Vagina (tissue), 2 donors: ENCODE measurements at regions not wholly inside any gene's neighbourhood (a gene's known extent, or its start where the extent isn't known, plus 50 kb on each side); places are given as distances from the start of the nearest gene placed in this dataset.
"Not testable (repeated sequence)": the region's sequence is repeated elsewhere in the genome, so short reads cannot be mapped to it uniquely, and the experiment has no call there.

ENCODE experiments used
- DNase-seq, 2 donors: peaks; one replicate each; pipeline ENCODE4 v3.0.0-alpha.2; 2017; ENCODE audit errors: extremely low spot score in 2 of 2
- H3K27ac ChIP-seq: fragments of 200-600 bp; sonication (generic); one replicate; pipeline ENCODE4 v1.5.1; 2019
- H3K27me3 ChIP-seq: fragments of 200-600 bp; sonication (generic); one replicate; pipeline ENCODE4 v1.5.1; 2019
- H3K36me3 ChIP-seq, 2 donors: fragments of 200-600 bp; sonication (generic); one replicate each; pipeline ENCODE4 v1.5.1; 2017 to 2019
- H3K4me1 ChIP-seq: fragments of 200-600 bp; sonication (generic); one replicate; pipeline ENCODE4 v1.5.1; 2019
- H3K4me3 ChIP-seq, 2 donors: fragments of 200-600 bp; sonication (generic); 1 replicate in 1 of 2; 2 replicates in 1 of 2; pipeline ENCODE4 v1.5.1; 2016 to 2019
- H3K9me3 ChIP-seq: fragments of 200-600 bp; sonication (generic); one replicate; pipeline ENCODE4 v1.5.1; 2019
- POLR2A ChIP-seq, 2 donors: fragments of 450-650 bp; IDR thresholded peaks; one replicate each; pipeline ENCODE4 v1.6.1; 2017; ENCODE audit warnings: antibody characterized with exemption in 2 of 2, mild to moderate bottlenecking in 2 of 2, moderate library complexity in 2 of 2
- POLR2AphosphoS5 ChIP-seq, 2 donors: sonication (generic); formaldehyde crosslinking; IDR thresholded peaks; one replicate each; pipeline ENCODE4 v1.9.0; 2017; ENCODE audit warnings: antibody characterized with exemption in 2 of 2, mild to moderate bottlenecking in 2 of 2, low read depth in 1 of 2; ENCODE audit not compliant: insufficient read depth in 1 of 2
- intact Hi-C: fragments of 100-400 bp; cut with DNase I; formaldehyde crosslinking; loops from one replicate; pipeline ENCODE4 v1.15.1; 2023
- TF ChIP-seq, protein P1 (sequence below), 3 experiments: fragments of 450-650 bp in 2 of 3; fragments of 200-600 bp in 1 of 3; sonication (generic) in 1 of 3; IDR thresholded peaks; one replicate each; pipeline ENCODE4 v1.5.1; 2017 to 2019; ENCODE audit warnings: antibody characterized with exemption in 3 of 3, mild to moderate bottlenecking in 2 of 3, moderate library complexity in 2 of 3

DNA sequence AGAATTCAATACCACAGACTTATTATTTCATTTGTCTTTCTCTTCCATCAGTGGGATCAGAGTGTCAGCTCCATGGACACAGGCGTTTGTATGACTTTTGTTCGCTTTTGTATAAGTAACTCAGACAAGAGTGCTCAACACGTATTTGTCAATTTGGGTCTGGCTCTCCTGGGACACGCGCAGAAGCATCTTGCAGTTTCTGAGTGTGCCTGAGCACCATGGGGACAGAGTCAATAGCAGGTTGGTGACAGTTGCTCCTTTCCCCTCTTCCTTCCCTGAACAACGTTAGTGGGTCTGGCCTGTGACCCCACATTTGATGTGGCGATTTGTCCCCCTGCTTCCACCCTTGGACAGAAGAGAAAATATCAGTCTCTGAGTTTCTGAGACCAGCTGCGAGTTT is 120.4 kb upstream of the SDK1 start:
- no peak overlapping the region for H3K4me3 ChIP-seq
- intact Hi-C loops, result no loop called here
- H3K36me3 ChIP-seq, result no peaks in the 10 kb centered on the region
- no peaks in the 10 kb centered on the region for H3K27me3 ChIP-seq
- TF ChIP-seq, protein P1, sequence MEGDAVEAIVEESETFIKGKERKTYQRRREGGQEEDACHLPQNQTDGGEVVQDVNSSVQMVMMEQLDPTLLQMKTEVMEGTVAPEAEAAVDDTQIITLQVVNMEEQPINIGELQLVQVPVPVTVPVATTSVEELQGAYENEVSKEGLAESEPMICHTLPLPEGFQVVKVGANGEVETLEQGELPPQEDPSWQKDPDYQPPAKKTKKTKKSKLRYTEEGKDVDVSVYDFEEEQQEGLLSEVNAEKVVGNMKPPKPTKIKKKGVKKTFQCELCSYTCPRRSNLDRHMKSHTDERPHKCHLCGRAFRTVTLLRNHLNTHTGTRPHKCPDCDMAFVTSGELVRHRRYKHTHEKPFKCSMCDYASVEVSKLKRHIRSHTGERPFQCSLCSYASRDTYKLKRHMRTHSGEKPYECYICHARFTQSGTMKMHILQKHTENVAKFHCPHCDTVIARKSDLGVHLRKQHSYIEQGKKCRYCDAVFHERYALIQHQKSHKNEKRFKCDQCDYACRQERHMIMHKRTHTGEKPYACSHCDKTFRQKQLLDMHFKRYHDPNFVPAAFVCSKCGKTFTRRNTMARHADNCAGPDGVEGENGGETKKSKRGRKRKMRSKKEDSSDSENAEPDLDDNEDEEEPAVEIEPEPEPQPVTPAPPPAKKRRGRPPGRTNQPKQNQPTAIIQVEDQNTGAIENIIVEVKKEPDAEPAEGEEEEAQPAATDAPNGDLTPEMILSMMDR (IDR thresholded peaks at IDR 0.05), result no peak
- no peak for TF ChIP-seq POLR2A (IDR thresholded peaks at IDR 0.05)
- TF ChIP-seq POLR2AphosphoS5 (IDR thresholded peaks at IDR 0.05; ENCODE audit: insufficient read depth in 1 of 2, low read depth in 1 of 2), result no peak
- H3K9me3 ChIP-seq, result no peaks in the 10 kb centered on the region
- DNase-seq, result no peak
- no peaks in the 10 kb centered on the region for H3K4me1 ChIP-seq
- H3K27ac ChIP-seq, result no peak overlapping the region

DNA sequence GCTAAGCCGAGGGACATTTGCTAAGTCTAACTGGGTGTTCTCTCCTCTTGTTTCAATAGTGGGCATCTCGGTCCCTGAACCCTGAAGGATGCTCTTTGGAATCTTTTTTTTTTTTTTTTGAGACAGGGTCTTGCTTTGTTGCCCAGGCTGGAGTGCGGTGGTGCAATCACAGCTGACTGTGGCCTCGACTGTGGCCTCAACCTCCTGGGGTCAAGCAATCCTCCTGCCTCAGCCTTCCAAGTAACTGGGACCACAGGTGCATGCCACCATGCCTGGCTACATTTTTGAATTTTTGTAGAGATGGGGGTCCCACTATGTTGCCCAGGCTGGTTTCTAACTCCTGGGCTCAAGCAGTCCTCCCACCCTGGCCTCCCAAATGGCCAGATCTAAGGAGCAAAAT is 119.0 kb upstream of the SDK1 start:
- intact Hi-C loops, H3K27ac ChIP-seq, H3K4me3 ChIP-seq, H3K36me3 ChIP-seq, DNase-seq, H3K4me1 ChIP-seq, H3K9me3 ChIP-seq, H3K27me3 ChIP-seq: not testable (repeated sequence)

DNA sequence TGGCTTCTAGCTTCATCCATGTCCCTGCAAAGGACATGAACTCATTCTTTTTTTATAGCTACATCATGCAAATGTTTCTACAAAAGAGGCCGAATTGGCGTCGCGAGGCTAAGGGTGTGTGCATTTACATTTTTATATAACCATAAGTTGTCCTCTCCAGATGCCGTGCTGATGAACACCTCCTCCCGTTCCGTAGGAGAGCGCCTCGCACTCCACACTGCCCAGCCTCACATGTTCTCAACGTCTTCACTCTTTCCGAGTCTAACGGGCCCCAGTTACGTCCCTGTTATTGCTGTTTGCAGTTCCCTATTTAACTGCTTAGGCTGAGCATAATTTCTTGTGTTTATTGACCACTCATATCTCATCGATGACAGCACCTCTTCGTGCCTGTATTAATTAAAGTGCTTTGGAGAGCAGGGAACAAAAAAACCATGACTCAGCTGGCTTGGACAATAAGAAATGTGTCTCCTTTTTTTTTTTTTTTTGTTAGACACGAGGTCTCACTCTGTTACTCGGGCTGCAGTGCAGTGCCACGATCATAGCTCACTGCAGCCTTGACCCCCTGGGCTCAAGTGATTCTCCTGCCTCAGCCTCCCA is 113.5 kb upstream of the SDK1 start:
- Histone ChIP-seq H3K27me3 (no peaks in the 10 kb centered on the region), H3K27ac (no peak overlapping the region), H3K36me3 (no peaks in the 10 kb centered on the region), H3K4me3 (no peak overlapping the region), H3K9me3 (no peaks in the 10 kb centered on the region), H3K4me1 (no peaks in the 10 kb centered on the region)
- TF ChIP-seq, protein P1 (IDR thresholded peaks at IDR 0.05), result no peak
- no peak for TF ChIP-seq POLR2A (IDR thresholded peaks at IDR 0.05)
- no peak for TF ChIP-seq POLR2AphosphoS5 (IDR thresholded peaks at IDR 0.05; ENCODE audit: insufficient read depth in 1 of 2, low read depth in 1 of 2)
- DNase-seq, result no peak
- intact Hi-C loops, result no loop called here

DNA sequence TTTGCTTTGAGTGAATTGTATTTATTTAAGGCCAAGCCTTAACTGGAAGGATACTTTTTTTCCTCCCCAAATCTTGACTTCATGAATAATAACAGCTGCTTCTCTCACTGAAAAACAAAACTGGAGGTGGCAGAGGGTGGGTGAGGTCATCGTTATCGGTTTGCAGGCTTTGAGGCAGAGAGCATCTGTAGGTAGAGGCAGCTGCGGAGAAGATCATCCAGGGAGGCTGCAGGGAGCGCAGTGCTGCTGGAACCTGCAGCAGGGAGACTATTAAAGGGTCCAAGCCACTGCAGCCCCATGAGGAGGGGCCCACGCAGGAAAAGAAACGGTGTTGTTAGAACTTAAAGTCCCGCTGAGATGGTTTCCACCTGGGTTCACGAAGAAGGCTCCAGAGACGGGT is 112.1 kb upstream of the SDK1 start:
- TF ChIP-seq POLR2AphosphoS5 (IDR thresholded peaks at IDR 0.05; ENCODE audit: insufficient read depth in 1 of 2, low read depth in 1 of 2) (no peak), POLR2A (IDR thresholded peaks at IDR 0.05) (no peak)
- TF ChIP-seq, protein P1 (IDR thresholded peaks at IDR 0.05), result no peak
- H3K4me3 ChIP-seq, result no peak overlapping the region
- DNase-seq, result no peak
- intact Hi-C loops, result no loop called here
- no peaks in the 10 kb centered on the region for H3K4me1 ChIP-seq
- no peaks in the 10 kb centered on the region for H3K9me3 ChIP-seq
- H3K27ac ChIP-seq, result no peak overlapping the region
- H3K27me3 ChIP-seq, result no peaks in the 10 kb centered on the region
- H3K36me3 ChIP-seq, result no peaks in the 10 kb centered on the region

DNA sequence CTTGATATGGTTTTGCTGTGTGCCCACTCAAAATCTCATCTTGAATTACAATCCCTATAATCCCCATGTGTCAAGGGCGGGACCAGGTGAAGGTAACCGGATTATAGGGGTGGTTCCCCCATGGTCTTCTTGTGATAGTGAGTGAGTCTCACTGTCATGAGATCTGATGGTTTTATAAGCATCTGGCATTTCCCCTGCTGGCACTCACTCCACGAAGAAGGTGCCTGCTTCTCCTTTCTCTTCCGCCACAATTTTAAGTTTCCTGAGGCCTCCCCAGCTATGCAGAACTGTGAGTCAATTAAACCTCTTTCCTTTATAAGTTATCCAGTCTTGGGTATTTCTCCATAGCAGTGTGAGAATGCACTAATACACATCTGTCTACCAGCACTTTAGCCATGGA is 109.5 kb upstream of the SDK1 start:
- intact Hi-C loops, result no loop called here
- Histone ChIP-seq H3K36me3 (no peaks in the 10 kb centered on the region), H3K27ac (no peak overlapping the region), H3K9me3 (no peaks in the 10 kb centered on the region), H3K4me1 (no peaks in the 10 kb centered on the region), H3K4me3 (no peak overlapping the region), H3K27me3 (no peaks in the 10 kb centered on the region)
- no peak for DNase-seq
- TF ChIP-seq, protein P1 (IDR thresholded peaks at IDR 0.05), result no peak
- TF ChIP-seq POLR2AphosphoS5 (IDR thresholded peaks at IDR 0.05; ENCODE audit: insufficient read depth in 1 of 2, low read depth in 1 of 2), result no peak
- TF ChIP-seq POLR2A (IDR thresholded peaks at IDR 0.05), result no peak
